TTC549 (cell line): ENCODE measurements at regions not wholly inside any gene's neighbourhood (a gene's known extent, or its start where the extent isn't known, plus 50 kb on each side); places are given as distances from the start of the nearest gene placed in this dataset.

ENCODE experiments used
- FAIRE-seq: peaks from 2 replicates; lab custom pipeline; 2012; peaks lifted over from hg19 to GRCh38; lab: Jason Lieb, UNC

GRCh38 chr2:176817061-176817565 is 395.5 kb upstream of the HNRNPA3 start:
- FAIRE-seq = no peak

GRCh38 chr2:176818076-176818475 is 394.5 kb upstream of the HNRNPA3 start:
- no peak for FAIRE-seq

- FAIRE-seq = no peak
These were observed 394.0 kb upstream of the HNRNPA3 start for GRCh38 chr2:176818617-176819016.

GRCh38 chr2:176819306-176819705 is 393.3 kb upstream of the HNRNPA3 start:
- FAIRE-seq = no peak

GRCh38 chr2:176820371-176820932 is 392.1 kb upstream of the HNRNPA3 start:
- no peak for FAIRE-seq

- no peak for FAIRE-seq
These were observed 391.2 kb upstream of the HNRNPA3 start for GRCh38 chr2:176821350-176821749.

- no peak for FAIRE-seq
These were observed 390.5 kb upstream of the HNRNPA3 start for GRCh38 chr2:176822060-176822459.

- FAIRE-seq = no peak
These were observed 386.2 kb upstream of the HNRNPA3 start for GRCh38 chr2:176826356-176826755.

- no peak for FAIRE-seq
These were observed 385.5 kb upstream of the HNRNPA3 start for GRCh38 chr2:176826984-176827668.

- FAIRE-seq = no peak
These were observed 382.2 kb upstream of the HNRNPA3 start for GRCh38 chr2:176830362-176830761.

GRCh38 chr2:176832086-176832485 is 380.5 kb upstream of the HNRNPA3 start:
- FAIRE-seq = no peak

- no peak for FAIRE-seq
These were observed 378.9 kb upstream of the HNRNPA3 start for GRCh38 chr2:176833671-176834070.

GRCh38 chr2:176834226-176834625 is 378.4 kb upstream of the HNRNPA3 start:
- no peak for FAIRE-seq

- no peak for FAIRE-seq
These were observed 369.4 kb upstream of the HNRNPA3 start for GRCh38 chr2:176843208-176843607.

- no peak for FAIRE-seq
These were observed 368.1 kb upstream of the HNRNPA3 start for GRCh38 chr2:176844461-176844860.

GRCh38 chr2:176845718-176846117 is 366.9 kb upstream of the HNRNPA3 start:
- no peak for FAIRE-seq

- FAIRE-seq = no peak
These were observed 365.0 kb upstream of the HNRNPA3 start for GRCh38 chr2:176847575-176847974.

- FAIRE-seq = no peak
These were observed 363.8 kb upstream of the HNRNPA3 start for GRCh38 chr2:176848844-176849243.

GRCh38 chr2:176851200-176851888 is 361.2 kb upstream of the HNRNPA3 start:
- no peak for FAIRE-seq

GRCh38 chr2:176851889-176852483 is 360.6 kb upstream of the HNRNPA3 start:
- FAIRE-seq = no peak

- no peak for FAIRE-seq
These were observed 359.9 kb upstream of the HNRNPA3 start for GRCh38 chr2:176852667-176853066.

- no peak for FAIRE-seq
These were observed 358.5 kb upstream of the HNRNPA3 start for GRCh38 chr2:176854062-176854461.

- FAIRE-seq = no peak
These were observed 357.7 kb upstream of the HNRNPA3 start for GRCh38 chr2:176854878-176855277.
